ENCODE measurements at regions not wholly inside any gene's neighbourhood (a gene's known extent, or its start where the extent isn't known, plus 50 kb on each side); places are given as distances from the start of the nearest gene placed in this dataset.

DNA sequence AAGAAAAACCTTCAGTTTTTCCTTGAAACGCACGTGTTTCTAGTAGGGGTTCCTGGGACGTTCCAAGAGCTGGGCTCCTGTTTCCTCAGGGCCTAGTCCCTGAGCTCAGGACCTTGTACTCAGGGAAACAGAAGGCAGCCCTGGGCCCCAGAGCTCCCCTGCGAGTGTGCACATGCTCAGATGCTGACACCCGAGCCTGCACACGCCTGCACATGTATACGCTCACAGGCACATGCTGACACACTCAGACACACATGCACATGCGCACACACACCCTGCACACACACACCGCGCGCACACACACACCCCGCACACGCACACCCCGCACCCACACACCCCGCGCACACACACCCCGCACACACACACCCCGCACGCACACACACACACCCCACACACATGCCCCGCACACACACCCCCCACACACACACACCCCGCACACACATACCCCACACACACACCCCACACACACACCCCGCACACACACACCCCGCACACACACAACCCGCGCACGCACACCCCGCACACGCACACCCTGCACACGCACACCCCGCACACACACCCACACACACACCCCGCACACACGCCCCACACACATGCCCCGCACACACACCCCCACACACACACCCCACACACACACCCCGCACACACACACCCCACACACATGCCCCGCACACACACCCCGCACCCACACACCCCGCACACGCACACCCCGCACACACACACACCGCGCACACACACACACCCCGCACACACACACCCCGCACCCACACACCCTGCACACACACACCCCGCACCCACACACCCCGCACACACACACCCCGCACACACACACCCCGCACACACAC is 52.2 kb downstream of the CALML3 start:
- no peak for DNase-seq

DNA sequence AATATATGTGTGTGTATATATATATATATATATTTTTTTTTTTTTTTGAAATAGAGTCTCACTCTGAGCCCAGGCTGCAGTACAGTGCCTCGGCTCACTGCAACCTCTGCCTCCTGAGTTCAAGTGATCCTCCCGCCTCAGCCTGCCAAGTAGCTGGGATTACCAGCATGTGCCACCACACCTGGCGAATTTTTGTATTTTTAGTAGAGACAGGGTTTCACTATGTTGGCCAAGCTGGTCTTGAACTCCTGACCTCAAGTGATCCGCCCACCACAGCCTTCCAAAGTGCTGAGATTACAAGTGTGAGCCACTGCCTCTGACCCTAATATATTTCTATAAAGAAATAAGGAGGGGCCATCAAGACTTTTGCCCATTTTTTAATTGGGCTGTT is 55.3 kb downstream of the CALML3 start:
- DNase-seq: peak; percentile 75

DNA sequence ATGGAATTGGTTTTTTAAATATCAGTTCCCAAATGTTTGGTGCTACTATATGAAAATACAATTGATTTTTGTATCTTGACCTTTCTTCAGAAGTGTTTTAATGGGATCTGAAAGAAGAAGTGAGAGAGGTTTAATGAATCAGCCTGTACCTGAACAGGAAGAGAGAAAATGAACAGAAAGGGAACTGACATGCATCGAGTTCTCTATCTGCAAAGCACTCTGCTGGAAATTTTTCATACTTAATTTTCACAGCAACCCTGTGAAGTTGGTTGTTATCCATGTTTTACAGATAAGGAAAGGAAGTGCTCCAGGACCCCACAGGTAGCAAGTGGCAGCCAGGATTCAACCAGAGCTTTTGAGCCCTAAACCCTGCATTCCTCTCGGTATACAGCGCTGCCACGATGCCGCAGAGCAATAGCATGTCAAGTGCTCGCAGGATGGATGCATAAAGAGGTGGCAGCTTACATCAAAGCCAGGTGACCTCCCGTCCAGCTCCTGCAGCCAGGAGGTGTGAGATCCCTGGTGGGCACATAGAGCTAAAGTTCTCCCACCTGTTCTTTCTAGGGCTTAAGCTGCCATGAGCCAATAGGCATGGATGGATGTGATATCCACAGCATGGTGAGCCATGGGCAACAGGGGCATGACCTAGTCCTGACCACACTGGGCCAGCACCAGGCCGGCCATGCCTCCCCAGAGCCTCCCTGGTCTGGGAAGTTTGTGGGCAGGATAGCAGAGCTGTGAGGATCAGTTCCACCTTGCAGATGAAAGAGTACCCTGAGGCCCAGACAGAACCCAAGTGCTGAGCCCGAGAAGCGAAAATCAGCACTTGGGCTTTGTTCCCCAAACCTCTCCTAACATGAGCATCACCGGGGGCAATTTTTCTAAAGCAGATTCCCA is 57.2 kb downstream of the CALML3 start:
- DNase-seq: peak; percentile 63

DNA sequence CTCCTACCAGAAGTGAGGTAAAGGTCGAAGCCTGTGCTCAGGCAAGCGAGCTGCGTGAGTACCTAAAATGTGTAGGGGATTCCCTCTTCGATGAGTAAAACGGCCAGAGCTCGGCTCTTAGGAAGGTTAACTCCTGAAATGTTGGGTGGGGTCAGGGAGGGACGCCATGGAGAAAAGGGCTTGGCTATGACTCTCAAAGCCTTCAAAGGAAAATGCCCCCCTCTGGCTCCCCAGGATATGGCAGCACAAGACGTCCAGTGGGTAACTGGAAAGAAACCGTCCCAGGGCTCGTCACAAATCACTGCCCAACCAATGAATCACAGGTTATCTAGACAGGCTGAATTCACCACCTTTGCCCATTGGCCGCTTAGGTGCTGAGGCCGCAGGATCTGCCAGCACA is 58.0 kb downstream of the CALML3 start:
- no peak for DNase-seq

DNA sequence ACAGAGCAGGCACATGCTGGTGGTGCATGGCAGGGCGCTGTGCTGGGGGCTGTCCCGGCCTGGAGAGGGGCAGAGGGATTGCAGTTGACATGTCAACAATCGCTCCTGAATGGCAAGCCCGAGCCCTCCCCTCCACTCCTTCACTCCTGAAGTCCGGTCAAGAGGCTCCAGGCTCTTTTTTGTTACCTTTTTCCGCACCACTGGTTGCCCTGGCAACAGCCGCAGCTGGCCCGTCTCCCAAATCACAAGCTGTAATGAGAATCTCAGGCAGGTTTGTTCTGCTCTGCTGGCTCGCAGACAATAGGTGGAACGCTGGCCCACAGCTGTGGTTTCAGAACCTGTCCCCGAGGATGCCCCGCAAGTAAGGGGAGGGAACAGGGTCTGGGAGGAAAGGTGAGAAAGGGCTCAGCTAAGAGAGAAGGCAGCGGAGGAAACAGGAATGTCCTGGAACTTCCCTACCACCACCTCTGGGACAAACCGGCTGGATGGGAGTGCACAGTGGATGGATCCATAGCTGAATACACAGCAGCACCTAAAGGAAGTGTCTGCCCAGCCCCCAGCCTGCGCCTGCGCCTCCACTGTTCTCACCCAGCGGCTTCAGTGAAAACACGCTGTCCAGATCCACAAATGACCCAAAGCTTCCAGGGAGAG is 58.9 kb downstream of the CALML3 start:
- DNase-seq: peak; percentile 97

- peak; percentile 87 for DNase-seq
Measured at GRCh38 chr10:5584895-5585516, 60.2 kb downstream of the CALML3 start.

- DNase-seq: peak; percentile 67
Measured at GRCh38 chr10:5585517-5586206, 60.9 kb downstream of the CALML3 start.

DNA sequence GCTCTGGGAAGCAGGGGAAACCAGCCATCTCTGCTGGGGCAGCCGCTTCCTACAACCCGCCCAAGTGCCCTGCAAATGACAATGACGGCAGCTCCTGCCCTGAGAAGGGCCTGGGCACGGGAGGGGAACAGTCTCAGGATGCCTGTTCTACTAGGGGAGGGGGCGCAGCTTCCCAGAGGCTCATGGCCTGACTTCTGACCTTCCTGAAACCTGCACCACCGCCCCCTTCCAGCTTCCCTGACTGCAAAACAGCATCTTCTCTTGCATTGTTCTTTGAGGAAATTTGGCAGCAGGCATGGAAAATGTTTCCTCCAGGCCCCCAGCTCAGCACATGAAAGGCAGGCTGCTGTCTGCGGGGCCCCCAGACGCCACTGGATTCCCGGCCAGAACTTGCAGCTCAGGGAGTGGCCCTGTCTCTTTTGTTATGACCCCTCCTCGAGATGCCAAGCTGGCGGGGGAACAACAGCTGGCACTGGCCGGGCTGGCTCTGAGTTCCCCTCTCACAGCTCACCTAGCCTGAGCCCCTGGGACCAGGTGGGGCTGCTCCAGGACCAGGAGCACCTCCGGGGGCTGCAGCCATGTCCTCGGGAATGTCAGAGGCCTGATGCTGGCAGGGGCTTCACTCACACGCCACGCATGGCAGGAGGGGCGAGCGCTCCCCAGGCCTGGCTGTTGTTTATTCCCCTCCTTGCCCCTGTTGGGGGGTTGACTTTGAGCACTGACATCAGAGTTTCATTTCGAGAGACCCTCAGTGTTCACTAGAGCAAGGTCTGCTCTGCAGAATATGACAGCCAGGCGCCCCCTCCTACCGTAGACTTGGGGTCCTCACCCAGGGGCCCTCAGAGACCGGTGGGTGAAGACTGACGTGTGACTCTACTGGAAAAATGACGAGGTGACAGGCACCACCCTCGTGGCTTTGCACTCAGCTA is 62.7 kb downstream of the CALML3 start:
- DNase-seq: no peak

DNA sequence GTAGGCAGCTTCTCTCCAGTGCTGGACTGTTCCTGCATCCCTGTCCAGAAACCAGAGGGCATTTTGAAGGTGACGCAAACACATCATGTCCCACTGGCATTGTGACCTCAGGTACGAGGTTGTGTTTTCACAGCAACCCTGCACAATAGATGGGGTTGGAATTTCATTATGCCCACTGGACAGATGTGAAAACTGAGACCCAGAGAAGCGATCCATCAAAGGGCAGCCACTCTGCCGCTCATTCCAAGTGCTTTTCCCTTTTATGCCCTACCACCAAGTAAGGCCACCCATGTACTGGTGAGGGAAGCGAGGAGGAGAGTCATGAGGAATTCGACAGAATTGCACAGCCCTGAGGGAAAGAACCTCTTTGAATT is 63.3 kb downstream of the CALML3 start:
- no peak for DNase-seq

DNA sequence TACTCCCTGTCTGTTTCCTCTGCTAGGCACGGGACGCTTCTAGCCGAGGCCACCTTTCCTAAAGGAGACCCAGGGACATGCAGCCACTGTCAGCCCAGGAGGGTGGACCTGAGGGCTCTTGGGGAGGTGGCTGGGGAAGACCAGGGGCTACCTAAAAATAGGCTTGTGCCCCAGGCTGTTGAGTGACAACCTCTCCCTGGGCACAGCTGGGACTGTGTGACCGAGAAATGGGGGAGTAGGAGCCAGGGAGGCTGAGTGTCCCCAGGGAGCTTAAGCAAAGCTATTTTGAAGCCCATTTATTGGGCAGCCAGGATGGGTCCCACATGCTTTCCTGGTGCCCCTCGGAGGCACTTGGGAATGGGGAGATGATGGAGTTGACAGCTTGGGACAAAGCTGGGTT is 63.8 kb downstream of the CALML3 start:
- DNase-seq: peak; percentile 83

All from RPMI8226 (cell line).